Hepatocyte (in vitro differentiated cells): ENCODE measurements at regions not wholly inside any gene's neighbourhood (a gene's known extent, or its start where the extent isn't known, plus 50 kb on each side); places are given as distances from the start of the nearest gene placed in this dataset.

Experiments
- DNase-seq: peaks from one replicate; pipeline ENCODE4 v3.0.0-alpha.2; 2016; ENCODE audit warnings: low spot score
- H2AFZ ChIP-seq: fragments of 200-600 bp; sonication (generic); 2 replicates; pipeline ENCODE4 v1.6.0; 2016; ENCODE audit warnings: antibody characterized with exemption, mild to moderate bottlenecking
- H3K27ac ChIP-seq: fragments of 200-600 bp; sonication (generic); 2 replicates; pipeline ENCODE4 v1.5.1; 2016; ENCODE audit warnings: mild to moderate bottlenecking
- H3K27me3 ChIP-seq: fragments of 200-600 bp; sonication (generic); 2 replicates; pipeline ENCODE4 v1.6.1; 2016
- H3K36me3 ChIP-seq: fragments of 200-600 bp; sonication (generic); replicated peaks from 2 replicates; pipeline ENCODE4 v1.5.1; 2016; ENCODE audit warnings: low read depth; ENCODE audit not compliant: insufficient read depth
- H3K4me1 ChIP-seq: fragments of 200-600 bp; sonication (generic); 2 replicates; pipeline ENCODE4 v1.5.1; 2016; ENCODE audit warnings: mild to moderate bottlenecking, moderate library complexity; ENCODE audit not compliant: insufficient read depth
- H3K4me2 ChIP-seq: fragments of 200-600 bp; sonication (generic); 2 replicates; pipeline ENCODE4 v1.6.0; 2016
- H3K4me3 ChIP-seq: fragments of 200-600 bp; sonication (generic); 2 replicates; pipeline ENCODE4 v1.5.1; 2016; ENCODE audit warnings: mild to moderate bottlenecking
- H3K79me2 ChIP-seq: fragments of 200-600 bp; sonication (generic); 2 replicates; pipeline ENCODE4 v1.6.0; 2017; ENCODE audit warnings: mild to moderate bottlenecking
- H3K9me2 ChIP-seq: fragments of 200-600 bp; sonication (generic); replicated peaks from 2 replicates; pipeline ENCODE4 v1.6.0; 2017; ENCODE audit warnings: mild to moderate bottlenecking; ENCODE audit not compliant: insufficient read depth
- H3K9me3 ChIP-seq: fragments of 200-600 bp; sonication (generic); 2 replicates; pipeline ENCODE4 v1.5.1; 2016; ENCODE audit warnings: low read depth, mild to moderate bottlenecking
- H4K20me1 ChIP-seq: fragments of 200-600 bp; sonication (generic); 2 replicates; pipeline ENCODE4 v1.6.0; 2016; ENCODE audit warnings: mild to moderate bottlenecking; ENCODE audit not compliant: insufficient read depth, poor library complexity, severe bottlenecking
- EZH2 ChIP-seq: fragments of 200-600 bp; sonication (generic); IDR thresholded peaks from 2 replicates; pipeline ENCODE4 v1.6.1; 2016; ENCODE audit warnings: antibody characterized with exemption, mild to moderate bottlenecking, borderline replicate concordance
- EZH2phosphoT487 ChIP-seq: fragments of 200-600 bp; sonication (generic); IDR thresholded peaks from one replicate; pipeline ENCODE4 v1.6.1; 2018; ENCODE audit warnings: antibody characterized with exemption, mild to moderate bottlenecking, low read depth, moderate library complexity; ENCODE audit not compliant: unreplicated experiment, severe bottlenecking
- WGBS: methylation state at CpG from one replicate; pipeline ENCODE4 v1.1.6; 2016; ENCODE audit warnings: low lambda C conversion rate; ENCODE audit errors: missing lambda C conversion rate; 5-methylcytosine and 5-hydroxymethylcytosine counted together
- TF ChIP-seq, protein P1 (sequence below): fragments of 200-600 bp; sonication (generic); IDR thresholded peaks from 2 replicates; pipeline ENCODE4 v1.5.1; 2016; ENCODE audit warnings: antibody characterized with exemption, mild to moderate bottlenecking; ENCODE audit not compliant: poor library complexity

DNA sequence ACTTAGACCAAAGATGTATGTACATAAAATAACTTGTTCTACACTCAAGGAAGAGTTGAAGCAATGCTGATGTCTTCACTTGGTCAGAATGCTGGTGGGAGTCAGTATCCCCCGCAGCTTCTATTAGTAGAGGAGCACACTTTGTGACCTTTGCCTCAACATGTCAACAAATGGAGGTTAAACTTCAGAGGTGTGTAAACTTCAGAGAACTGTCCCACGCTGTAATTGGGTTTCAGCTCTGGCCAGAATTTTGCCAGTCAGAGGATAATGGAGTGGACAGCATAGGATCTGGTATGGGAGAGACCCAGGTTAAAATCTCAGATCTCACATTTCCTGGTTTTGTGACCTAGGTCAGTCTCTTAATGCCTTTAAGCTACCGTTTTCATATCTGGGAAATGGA, 107.6 kb upstream of the ZNF644 start:
- TF ChIP-seq, protein P1, sequence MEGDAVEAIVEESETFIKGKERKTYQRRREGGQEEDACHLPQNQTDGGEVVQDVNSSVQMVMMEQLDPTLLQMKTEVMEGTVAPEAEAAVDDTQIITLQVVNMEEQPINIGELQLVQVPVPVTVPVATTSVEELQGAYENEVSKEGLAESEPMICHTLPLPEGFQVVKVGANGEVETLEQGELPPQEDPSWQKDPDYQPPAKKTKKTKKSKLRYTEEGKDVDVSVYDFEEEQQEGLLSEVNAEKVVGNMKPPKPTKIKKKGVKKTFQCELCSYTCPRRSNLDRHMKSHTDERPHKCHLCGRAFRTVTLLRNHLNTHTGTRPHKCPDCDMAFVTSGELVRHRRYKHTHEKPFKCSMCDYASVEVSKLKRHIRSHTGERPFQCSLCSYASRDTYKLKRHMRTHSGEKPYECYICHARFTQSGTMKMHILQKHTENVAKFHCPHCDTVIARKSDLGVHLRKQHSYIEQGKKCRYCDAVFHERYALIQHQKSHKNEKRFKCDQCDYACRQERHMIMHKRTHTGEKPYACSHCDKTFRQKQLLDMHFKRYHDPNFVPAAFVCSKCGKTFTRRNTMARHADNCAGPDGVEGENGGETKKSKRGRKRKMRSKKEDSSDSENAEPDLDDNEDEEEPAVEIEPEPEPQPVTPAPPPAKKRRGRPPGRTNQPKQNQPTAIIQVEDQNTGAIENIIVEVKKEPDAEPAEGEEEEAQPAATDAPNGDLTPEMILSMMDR = no peak
- TF ChIP-seq EZH2phosphoT487 = no peak
- no peak for TF ChIP-seq EZH2
- H3K9me3 ChIP-seq = no peaks in the 10 kb centered on the region

DNA sequence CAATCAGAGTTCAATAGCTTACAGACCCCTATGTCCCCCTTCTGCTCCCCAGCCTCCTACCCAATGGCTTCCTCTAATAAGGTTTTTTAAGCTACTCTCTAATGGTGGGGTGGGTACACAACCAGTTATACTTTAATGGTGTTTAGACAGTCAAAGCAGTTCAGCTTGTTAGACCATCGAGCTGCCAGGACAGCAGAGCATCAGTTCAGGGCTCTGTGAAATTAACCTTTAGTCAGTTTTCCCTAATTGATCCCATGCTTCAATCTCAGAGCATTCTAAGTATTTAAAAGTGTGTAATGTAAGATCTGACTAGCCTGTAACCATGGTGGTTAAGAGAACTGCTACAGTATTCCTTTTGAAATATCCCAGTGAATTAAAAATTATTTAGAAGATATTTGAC, 107.2 kb upstream of the ZNF644 start:
- no peaks in the 10 kb centered on the region for H3K79me2 ChIP-seq
- H3K4me3 ChIP-seq = no peak overlapping the region
- H3K27ac ChIP-seq = no peak overlapping the region
- H3K4me2 ChIP-seq = no peak overlapping the region
- H3K36me3 ChIP-seq = no peaks in the 10 kb centered on the region
- no peaks in the 10 kb centered on the region for H3K9me2 ChIP-seq
- H3K27me3 ChIP-seq = no peaks in the 10 kb centered on the region
- no peaks in the 10 kb centered on the region for H3K9me3 ChIP-seq
- no peak for DNase-seq
- TF ChIP-seq, protein P1 = no peak
- TF ChIP-seq EZH2phosphoT487 = no peak
- no peak for TF ChIP-seq EZH2
- WGBS = 50% methylated on average over 1 of the region's 1 CpG
- no peaks in the 10 kb centered on the region for H3K4me1 ChIP-seq
- H2AFZ ChIP-seq = no peak overlapping the region
- no peaks in the 10 kb centered on the region for H4K20me1 ChIP-seq

More for the DNA sequence above, 107.6 kb upstream of the ZNF644 start:
- H3K79me2 ChIP-seq = no peaks in the 10 kb centered on the region
- no peak overlapping the region for H3K4me2 ChIP-seq
- no peaks in the 10 kb centered on the region for H3K4me1 ChIP-seq
- H4K20me1 ChIP-seq = no peaks in the 10 kb centered on the region
- no peaks in the 10 kb centered on the region for H3K36me3 ChIP-seq
- H3K9me2 ChIP-seq = no peaks in the 10 kb centered on the region
- no peak overlapping the region for H3K27ac ChIP-seq
- 47% methylated on average over 3 of the region's 3 CpGs for WGBS
- H3K27me3 ChIP-seq = no peaks in the 10 kb centered on the region
- DNase-seq = no peak
- H2AFZ ChIP-seq = no peak overlapping the region
- no peak overlapping the region for H3K4me3 ChIP-seq

DNA sequence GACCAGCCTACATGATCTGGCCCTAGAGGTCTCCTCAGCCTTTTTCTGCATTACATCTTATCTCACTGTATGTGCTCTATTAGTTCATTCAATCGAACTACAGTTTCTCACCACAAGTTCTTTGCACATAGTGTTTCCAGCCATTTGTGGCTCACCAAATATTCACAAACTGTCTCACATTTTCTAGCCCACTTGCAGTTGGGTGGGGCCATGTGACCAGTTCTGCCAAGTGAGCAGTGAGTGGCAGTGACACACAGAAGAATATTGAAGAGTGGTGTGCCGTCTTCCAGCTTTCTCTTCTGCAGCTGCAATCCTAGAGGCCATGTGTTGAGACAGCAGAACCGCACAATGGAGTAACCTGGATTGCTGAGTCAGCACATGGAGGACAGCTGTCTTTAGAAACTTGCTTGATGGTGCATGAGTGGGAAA, 103.2 kb upstream of the ZNF644 start:
- DNase-seq = peak; percentile 15
- TF ChIP-seq EZH2phosphoT487 (no peak), EZH2 (no peak)
- TF ChIP-seq, protein P1 = no peak

More for the DNA sequence above, 103.2 kb upstream of the ZNF644 start:
- Histone ChIP-seq H3K9me3 (no peaks in the 10 kb centered on the region), H3K4me3 (no peak overlapping the region), H3K27ac (no peak overlapping the region), H4K20me1 (no peaks in the 10 kb centered on the region), H2AFZ (no peak overlapping the region), H3K9me2 (no peaks in the 10 kb centered on the region), H3K79me2 (no peaks in the 10 kb centered on the region), H3K4me1 (peaks cover 23% of the 10 kb centered on the region), H3K27me3 (no peaks in the 10 kb centered on the region), H3K4me2 (no peak overlapping the region), H3K36me3 (no peaks in the 10 kb centered on the region)
- 71% methylated on average over 3 of the region's 3 CpGs for WGBS
